Lower leg skin (tissue), 4 donors: ENCODE measurements at regions not wholly inside any gene's neighbourhood (a gene's known extent, or its start where the extent isn't known, plus 50 kb on each side); places are given as distances from the start of the nearest gene placed in this dataset.

ENCODE experiments used
- DNase-seq, 2 donors: peaks; one replicate each; pipeline ENCODE4 v3.0.0-alpha.2; 2019; ENCODE audit warnings: low spot score in 2 of 2
- H3K4me3 ChIP-seq: fragments of 200-600 bp; sonication (generic); 2 replicates; pipeline ENCODE4 v1.5.1; 2017; ENCODE audit warnings: mild to moderate bottlenecking, low read depth; ENCODE audit not compliant: poor library complexity, severe bottlenecking
- POLR2A ChIP-seq, 2 donors: fragments of 450-650 bp; IDR thresholded peaks; one replicate each; pipeline ENCODE4 v1.6.1; 2016 to 2017; ENCODE audit warnings: antibody characterized with exemption in 2 of 2, mild to moderate bottlenecking in 1 of 2, moderate library complexity in 1 of 2
- WGBS, 2 donors: methylation state at CpG; one replicate each; pipeline ENCODE4 v1.1.5; 2018; 5-methylcytosine and 5-hydroxymethylcytosine counted together
- intact Hi-C: fragments of 100-400 bp; cut with DNase I; formaldehyde crosslinking; loops from one replicate; pipeline ENCODE4 v1.15.0; 2023; ENCODE audit warnings: low total_unique reads
- TF ChIP-seq, protein P1 (sequence below), 3 donors: fragments of 450-650 bp; IDR thresholded peaks; one replicate each; pipeline ENCODE4 v1.5.1; 2016; ENCODE audit warnings: antibody characterized with exemption in 3 of 3, mild to moderate bottlenecking in 3 of 3, moderate library complexity in 2 of 3

GRCh38 chr3:103617961-103618360, 1183.1 kb downstream of the ZPLD1 start:
- H3K4me3 ChIP-seq, result no peak overlapping the region
- intact Hi-C loops, result no loop called here
- no peak for DNase-seq
- 57 to 69% methylated on average over 2 of the region's 2 CpGs for WGBS, 2 donors
- TF ChIP-seq, protein P1, sequence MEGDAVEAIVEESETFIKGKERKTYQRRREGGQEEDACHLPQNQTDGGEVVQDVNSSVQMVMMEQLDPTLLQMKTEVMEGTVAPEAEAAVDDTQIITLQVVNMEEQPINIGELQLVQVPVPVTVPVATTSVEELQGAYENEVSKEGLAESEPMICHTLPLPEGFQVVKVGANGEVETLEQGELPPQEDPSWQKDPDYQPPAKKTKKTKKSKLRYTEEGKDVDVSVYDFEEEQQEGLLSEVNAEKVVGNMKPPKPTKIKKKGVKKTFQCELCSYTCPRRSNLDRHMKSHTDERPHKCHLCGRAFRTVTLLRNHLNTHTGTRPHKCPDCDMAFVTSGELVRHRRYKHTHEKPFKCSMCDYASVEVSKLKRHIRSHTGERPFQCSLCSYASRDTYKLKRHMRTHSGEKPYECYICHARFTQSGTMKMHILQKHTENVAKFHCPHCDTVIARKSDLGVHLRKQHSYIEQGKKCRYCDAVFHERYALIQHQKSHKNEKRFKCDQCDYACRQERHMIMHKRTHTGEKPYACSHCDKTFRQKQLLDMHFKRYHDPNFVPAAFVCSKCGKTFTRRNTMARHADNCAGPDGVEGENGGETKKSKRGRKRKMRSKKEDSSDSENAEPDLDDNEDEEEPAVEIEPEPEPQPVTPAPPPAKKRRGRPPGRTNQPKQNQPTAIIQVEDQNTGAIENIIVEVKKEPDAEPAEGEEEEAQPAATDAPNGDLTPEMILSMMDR (IDR thresholded peaks at IDR 0.05), result no peak
- no peak for TF ChIP-seq POLR2A (IDR thresholded peaks at IDR 0.05)

DNA sequence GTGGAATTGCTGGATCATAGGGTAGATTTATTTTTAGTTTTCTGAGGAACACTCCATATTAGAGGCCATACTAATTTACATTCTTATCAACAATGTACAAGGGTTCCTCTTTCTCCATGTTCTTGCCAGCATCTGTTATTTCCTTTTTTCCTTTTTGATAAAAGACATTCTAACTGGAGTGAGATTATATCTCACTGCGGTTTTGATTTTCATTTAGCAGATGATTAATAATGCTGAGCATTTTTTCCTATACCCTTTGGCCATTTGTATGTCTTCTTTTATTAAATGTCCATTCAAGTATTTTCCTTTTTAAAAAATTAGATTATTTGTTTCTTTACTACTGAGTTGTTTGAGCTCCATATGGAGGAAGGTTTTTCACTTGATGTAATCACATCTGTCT, 1189.5 kb downstream of the ZPLD1 start:
- TF ChIP-seq, protein P1 (IDR thresholded peaks at IDR 0.05), result no peak
- no peak for TF ChIP-seq POLR2A (IDR thresholded peaks at IDR 0.05)
- no peak for DNase-seq
- 28 to 32% methylated on average over 1 of the region's 1 CpG for whole genome bisulfite sequencing, 2 donors
- H3K4me3 ChIP-seq, result no peak overlapping the region
- intact Hi-C loops, result no loop called here

GRCh38 chr3:103629391-103629790, 1194.6 kb downstream of the ZPLD1 start:
- DNase-seq, result no peak
- intact Hi-C loops, result no loop called here
- TF ChIP-seq, protein P1 (IDR thresholded peaks at IDR 0.05), result no peak
- no peak for TF ChIP-seq POLR2A (IDR thresholded peaks at IDR 0.05)
- WGBS, 2 donors, result 88% methylated on average over 1 of the region's 1 CpG
- no peak overlapping the region for H3K4me3 ChIP-seq

DNA sequence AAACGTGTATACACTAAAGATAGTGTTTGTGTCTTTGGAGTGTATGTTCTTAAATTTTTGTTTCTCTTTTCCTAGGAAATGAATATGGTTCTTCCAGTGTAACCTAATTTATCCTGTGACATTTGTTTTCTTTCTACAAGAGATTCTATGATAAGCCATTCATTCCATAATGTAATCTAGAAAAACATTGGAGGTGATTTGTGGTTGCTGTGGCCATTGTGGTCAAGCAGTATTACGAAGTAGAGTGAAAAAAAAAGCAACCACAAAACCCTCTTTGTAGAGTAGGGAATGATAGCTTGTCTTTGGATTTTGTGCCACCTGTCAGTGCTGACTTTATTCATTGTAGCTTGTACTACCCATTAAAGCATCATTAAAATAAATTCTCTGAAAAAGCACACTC, 1209.6 kb downstream of the ZPLD1 start:
- no peak for TF ChIP-seq POLR2A (IDR thresholded peaks at IDR 0.05)
- TF ChIP-seq, protein P1 (IDR thresholded peaks at IDR 0.05), result no peak
- WGBS, 2 donors, result 35 to 37% methylated on average over 2 of the region's 2 CpGs
- intact Hi-C loops, result no loop called here
- no peak overlapping the region for H3K4me3 ChIP-seq
- DNase-seq, result no peak

GRCh38 chr3:103653996-103654395, 1219.2 kb downstream of the ZPLD1 start:
- TF ChIP-seq, protein P1 (IDR thresholded peaks at IDR 0.05), result no peak
- no peak for TF ChIP-seq POLR2A (IDR thresholded peaks at IDR 0.05)
- intact Hi-C loops, result no loop called here

DNA sequence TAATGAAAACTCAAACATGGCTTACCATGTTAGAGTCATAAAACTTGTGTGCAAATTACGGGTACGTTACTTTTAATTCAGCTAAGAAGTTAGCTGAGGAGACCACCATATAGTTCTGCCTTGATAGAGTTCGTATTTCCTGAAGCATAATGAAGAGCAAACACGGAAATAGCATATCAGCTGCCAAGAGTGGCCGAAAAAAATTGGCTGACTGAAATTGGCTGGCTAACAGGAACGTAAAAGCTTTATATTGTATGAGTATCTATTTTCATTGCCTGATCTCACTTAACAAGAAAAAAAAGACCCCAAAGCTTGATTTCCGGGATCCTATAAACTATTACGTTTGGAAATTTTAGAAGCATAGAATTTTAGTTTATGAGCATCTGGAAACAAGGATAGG, 1222.9 kb downstream of the ZPLD1 start:
- intact Hi-C loops, result no loop called here
- no peak for DNase-seq
- WGBS, 2 donors, result 38 to 42% methylated on average over 8 of the region's 8 CpGs
- H3K4me3 ChIP-seq, result no peak overlapping the region
- no peak for TF ChIP-seq POLR2A (IDR thresholded peaks at IDR 0.05)
- TF ChIP-seq, protein P1 (IDR thresholded peaks at IDR 0.05), result no peak

More at GRCh38 chr3:103653996-103654395, 1219.2 kb downstream of the ZPLD1 start:
- DNase-seq, result no peak
- 70 to 81% methylated on average over 1 of the region's 1 CpG for WGBS, 2 donors
- no peak overlapping the region for H3K4me3 ChIP-seq
